ENCODE measurements at regions not wholly inside any gene's neighbourhood (a gene's known extent, or its start where the extent isn't known, plus 50 kb on each side); places are given as distances from the start of the nearest gene placed in this dataset.

DNA sequence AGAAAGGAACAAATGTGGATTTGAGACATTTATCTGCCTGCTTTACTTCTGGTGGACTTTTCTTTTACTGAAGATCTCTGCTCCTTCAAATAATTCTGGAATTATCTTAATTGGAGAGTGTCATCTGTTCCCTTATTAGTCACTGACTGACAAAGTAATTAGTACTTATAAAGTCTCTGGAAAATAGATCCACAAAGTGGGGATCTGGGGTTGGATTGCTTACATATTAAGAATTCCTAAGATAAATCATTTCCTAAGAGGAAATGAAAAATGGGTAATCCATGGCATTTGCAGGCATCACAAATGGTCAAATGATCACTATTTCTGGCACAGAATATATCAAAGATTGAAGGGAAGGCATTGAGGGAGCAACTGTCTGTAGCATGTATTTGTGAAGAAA is 137.4 kb upstream of the SLITRK5 start:
- DNase-seq (ENCODE audit: low read depth), result no peak
- no peak overlapping the region for H3K4me3 ChIP-seq (ENCODE audit: low read depth, low read length)
- TF ChIP-seq, protein P1, sequence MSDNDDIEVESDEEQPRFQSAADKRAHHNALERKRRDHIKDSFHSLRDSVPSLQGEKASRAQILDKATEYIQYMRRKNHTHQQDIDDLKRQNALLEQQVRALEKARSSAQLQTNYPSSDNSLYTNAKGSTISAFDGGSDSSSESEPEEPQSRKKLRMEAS (IDR thresholded peaks at IDR 0.05; ENCODE audit: low read depth, low read length), result no peak
- TF ChIP-seq POLR2A (IDR thresholded peaks at IDR 0.05; ENCODE audit: extremely low read depth, insufficient read length) (no peak), CTCF (IDR thresholded peaks at IDR 0.05; ENCODE audit: low read depth, low read length) (no peak), MYC (IDR thresholded peaks at IDR 0.05; ENCODE audit: low read depth, low read length) (no peak)

DNA sequence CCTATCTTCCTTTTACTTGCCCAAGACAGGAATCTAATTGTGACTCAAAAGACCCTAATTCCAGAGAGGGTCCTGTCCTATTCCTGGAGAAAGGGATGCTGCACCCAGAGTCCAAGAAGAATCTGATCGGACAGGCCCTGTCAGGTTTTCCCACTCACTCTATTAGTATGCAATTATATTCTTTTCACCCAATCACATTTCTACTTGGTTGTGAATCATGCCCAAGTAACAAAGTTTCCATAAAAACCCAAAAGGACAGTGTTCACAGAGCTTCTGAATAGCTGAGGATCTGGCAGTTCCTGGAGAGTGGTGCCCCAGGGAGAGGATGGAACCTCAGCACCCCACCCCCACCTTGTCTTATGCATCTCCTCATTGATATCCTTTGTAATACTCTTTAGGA is 135.3 kb upstream of the SLITRK5 start:
- H3K4me3 ChIP-seq (ENCODE audit: low read depth, low read length), result no peak overlapping the region
- DNase-seq (ENCODE audit: low read depth), result no peak
- TF ChIP-seq MYC (IDR thresholded peaks at IDR 0.05; ENCODE audit: low read depth, low read length) (no peak), POLR2A (IDR thresholded peaks at IDR 0.05; ENCODE audit: extremely low read depth, insufficient read length) (no peak), CTCF (IDR thresholded peaks at IDR 0.05; ENCODE audit: low read depth, low read length) (no peak)
- TF ChIP-seq, protein P1 (IDR thresholded peaks at IDR 0.05; ENCODE audit: low read depth, low read length), result no peak

GRCh38 chr13:87536499-87536898 is 134.7 kb upstream of the SLITRK5 start:
- no peak overlapping the region for H3K4me3 ChIP-seq (ENCODE audit: low read depth, low read length)
- TF ChIP-seq MYC (IDR thresholded peaks at IDR 0.05; ENCODE audit: low read depth, low read length) (no peak), POLR2A (IDR thresholded peaks at IDR 0.05; ENCODE audit: extremely low read depth, insufficient read length) (no peak), CTCF (IDR thresholded peaks at IDR 0.05; ENCODE audit: low read depth, low read length) (no peak)
- TF ChIP-seq, protein P1 (IDR thresholded peaks at IDR 0.05; ENCODE audit: low read depth, low read length), result no peak
- no peak for DNase-seq (ENCODE audit: low read depth)

GRCh38 chr13:87536899-87537298 is 134.3 kb upstream of the SLITRK5 start:
- no peak for DNase-seq (ENCODE audit: low read depth)
- no peak for TF ChIP-seq MYC (IDR thresholded peaks at IDR 0.05; ENCODE audit: low read depth, low read length)
- TF ChIP-seq, protein P1 (IDR thresholded peaks at IDR 0.05; ENCODE audit: low read depth, low read length), result no peak
- no peak for TF ChIP-seq CTCF (IDR thresholded peaks at IDR 0.05; ENCODE audit: low read depth, low read length)
- TF ChIP-seq POLR2A (IDR thresholded peaks at IDR 0.05; ENCODE audit: extremely low read depth, insufficient read length), result no peak
- no peak overlapping the region for H3K4me3 ChIP-seq (ENCODE audit: low read depth, low read length)

GRCh38 chr13:87537951-87538350 is 133.2 kb upstream of the SLITRK5 start:
- H3K4me3 ChIP-seq (ENCODE audit: low read depth, low read length), result no peak overlapping the region
- TF ChIP-seq, protein P1 (IDR thresholded peaks at IDR 0.05; ENCODE audit: low read depth, low read length), result no peak
- TF ChIP-seq POLR2A (IDR thresholded peaks at IDR 0.05; ENCODE audit: extremely low read depth, insufficient read length) (no peak), CTCF (IDR thresholded peaks at IDR 0.05; ENCODE audit: low read depth, low read length) (no peak), MYC (IDR thresholded peaks at IDR 0.05; ENCODE audit: low read depth, low read length) (no peak)
- DNase-seq (ENCODE audit: low read depth), result no peak
